ENCODE measurements at regions not wholly inside any gene's neighbourhood (a gene's known extent, or its start where the extent isn't known, plus 50 kb on each side); places are given as distances from the start of the nearest gene placed in this dataset.

DNA sequence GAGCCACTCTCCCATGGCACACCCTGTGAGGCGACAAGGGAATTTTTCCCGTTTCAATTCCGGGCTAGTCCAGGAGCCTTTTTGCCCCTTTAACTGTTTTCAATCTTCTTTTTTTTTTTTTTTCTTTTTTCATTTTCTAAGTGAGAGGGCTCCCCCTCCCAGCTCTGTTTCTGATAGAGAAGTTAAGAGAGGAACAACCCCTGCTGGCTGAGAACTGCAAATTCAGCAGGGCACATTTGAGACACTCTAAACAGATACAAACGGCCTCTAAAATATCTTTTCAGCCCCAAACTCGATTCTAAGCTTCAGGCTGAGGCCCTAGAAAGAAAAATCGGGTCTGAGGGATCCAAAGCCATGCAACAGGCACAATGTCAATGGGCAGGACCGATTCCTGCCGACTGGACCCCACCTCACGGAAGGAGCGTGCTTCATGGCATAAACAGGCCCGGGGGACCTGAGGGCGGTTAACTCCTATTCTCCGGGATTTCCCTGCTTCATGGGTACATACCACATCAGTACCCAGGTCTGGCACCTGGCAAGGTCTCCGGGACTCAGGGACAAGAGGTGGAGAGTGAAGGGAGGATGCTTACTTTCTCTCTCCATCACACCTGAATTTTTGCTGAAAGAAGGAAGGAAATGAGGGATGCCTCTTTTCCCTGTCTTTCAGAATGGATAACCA, 627.5 kb downstream of the BUD13 start:
- TF ChIP-seq EZH2 (IDR thresholded peaks at IDR 0.05; ENCODE audit: insufficient read depth, poor library complexity, severe bottlenecking) (no peak), EZH2phosphoT487 (IDR thresholded peaks at IDR 0.05; ENCODE audit: insufficient read depth, low read depth) (no peak)

Measured in GM23248 (cell line).